Progenitor cell of endocrine pancreas (in vitro differentiated cells): ENCODE measurements at regions not wholly inside any gene's neighbourhood (a gene's known extent, or its start where the extent isn't known, plus 50 kb on each side); places are given as distances from the start of the nearest gene placed in this dataset.

Experiments
- DNase-seq: peaks from one replicate; pipeline ENCODE4 v3.0.0; 2021; ENCODE audit warnings: low spot score; ENCODE audit not compliant: unreplicated experiment
- H3K27ac Mint-ChIP-seq: 2 replicates; pipeline ENCODE4 v1.8.0; 2021; ENCODE audit warnings: mild to moderate bottlenecking, moderate library complexity, mixed read lengths
- H3K27me3 Mint-ChIP-seq: 2 replicates; pipeline ENCODE4 v1.8.0; 2021; ENCODE audit warnings: mixed read lengths
- H3K36me3 Mint-ChIP-seq: 2 replicates; pipeline ENCODE4 v1.8.0; 2022; ENCODE audit warnings: mixed read lengths; ENCODE audit not compliant: insufficient read depth
- H3K4me1 Mint-ChIP-seq: 2 replicates; pipeline ENCODE4 v1.8.0; 2021; ENCODE audit warnings: low read depth, mixed read lengths
- H3K4me3 Mint-ChIP-seq: 2 replicates; pipeline ENCODE4 v1.8.0; 2021; ENCODE audit warnings: low read depth, mild to moderate bottlenecking, moderate library complexity, mixed read lengths
- H3K9me3 Mint-ChIP-seq: 2 replicates; pipeline ENCODE4 v1.8.0; 2021; ENCODE audit warnings: low read depth, mixed read lengths
- TF ChIP-seq, protein P1 (sequence below): fragments of 200-600 bp; sonication (generic); IDR thresholded peaks from one replicate; pipeline ENCODE4 v1.5.0; 2021; ENCODE audit warnings: antibody characterized with exemption, mild to moderate bottlenecking; ENCODE audit not compliant: unreplicated experiment

GRCh38 chr15:35909414-35909813 is 363.4 kb upstream of the DPH6 start:
- DNase-seq = no peak
- no peaks in the 10 kb centered on the region for H3K27me3 Mint-ChIP-seq
- peaks cover 11% of the 10 kb centered on the region for H3K4me1 Mint-ChIP-seq
- H3K36me3 Mint-ChIP-seq = no peaks in the 10 kb centered on the region
- no peak overlapping the region for H3K27ac Mint-ChIP-seq
- no peak overlapping the region for H3K4me3 Mint-ChIP-seq
- TF ChIP-seq, protein P1, sequence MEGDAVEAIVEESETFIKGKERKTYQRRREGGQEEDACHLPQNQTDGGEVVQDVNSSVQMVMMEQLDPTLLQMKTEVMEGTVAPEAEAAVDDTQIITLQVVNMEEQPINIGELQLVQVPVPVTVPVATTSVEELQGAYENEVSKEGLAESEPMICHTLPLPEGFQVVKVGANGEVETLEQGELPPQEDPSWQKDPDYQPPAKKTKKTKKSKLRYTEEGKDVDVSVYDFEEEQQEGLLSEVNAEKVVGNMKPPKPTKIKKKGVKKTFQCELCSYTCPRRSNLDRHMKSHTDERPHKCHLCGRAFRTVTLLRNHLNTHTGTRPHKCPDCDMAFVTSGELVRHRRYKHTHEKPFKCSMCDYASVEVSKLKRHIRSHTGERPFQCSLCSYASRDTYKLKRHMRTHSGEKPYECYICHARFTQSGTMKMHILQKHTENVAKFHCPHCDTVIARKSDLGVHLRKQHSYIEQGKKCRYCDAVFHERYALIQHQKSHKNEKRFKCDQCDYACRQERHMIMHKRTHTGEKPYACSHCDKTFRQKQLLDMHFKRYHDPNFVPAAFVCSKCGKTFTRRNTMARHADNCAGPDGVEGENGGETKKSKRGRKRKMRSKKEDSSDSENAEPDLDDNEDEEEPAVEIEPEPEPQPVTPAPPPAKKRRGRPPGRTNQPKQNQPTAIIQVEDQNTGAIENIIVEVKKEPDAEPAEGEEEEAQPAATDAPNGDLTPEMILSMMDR = no peak
- no peaks in the 10 kb centered on the region for H3K9me3 Mint-ChIP-seq

DNA sequence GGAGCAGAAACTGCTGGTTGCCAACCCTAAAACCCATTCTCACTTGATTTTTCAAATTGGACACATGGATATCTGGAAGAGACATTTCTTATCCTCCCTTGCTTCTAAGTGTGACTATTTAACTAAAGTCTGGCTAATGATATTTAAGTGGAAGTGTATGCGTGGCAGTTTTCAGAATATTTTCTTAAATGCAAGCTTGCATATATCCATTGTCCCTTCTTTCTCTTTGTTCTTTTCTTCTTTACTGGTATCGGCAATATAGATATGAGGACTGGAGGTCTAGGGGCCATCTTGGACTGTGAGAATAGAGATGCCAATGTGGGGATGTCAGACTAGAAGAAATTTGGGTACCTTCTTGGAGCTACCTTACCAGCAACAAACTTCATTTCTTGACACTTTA is 364.3 kb upstream of the DPH6 start:
- H3K4me1 Mint-ChIP-seq = peaks cover 3% of the 10 kb centered on the region
- H3K36me3 Mint-ChIP-seq = no peaks in the 10 kb centered on the region
- H3K9me3 Mint-ChIP-seq = peaks cover 6% of the 10 kb centered on the region
- H3K27me3 Mint-ChIP-seq = no peaks in the 10 kb centered on the region
- no peak overlapping the region for H3K4me3 Mint-ChIP-seq
- no peak overlapping the region for H3K27ac Mint-ChIP-seq
- no peak for DNase-seq
- TF ChIP-seq, protein P1 = no peak

DNA sequence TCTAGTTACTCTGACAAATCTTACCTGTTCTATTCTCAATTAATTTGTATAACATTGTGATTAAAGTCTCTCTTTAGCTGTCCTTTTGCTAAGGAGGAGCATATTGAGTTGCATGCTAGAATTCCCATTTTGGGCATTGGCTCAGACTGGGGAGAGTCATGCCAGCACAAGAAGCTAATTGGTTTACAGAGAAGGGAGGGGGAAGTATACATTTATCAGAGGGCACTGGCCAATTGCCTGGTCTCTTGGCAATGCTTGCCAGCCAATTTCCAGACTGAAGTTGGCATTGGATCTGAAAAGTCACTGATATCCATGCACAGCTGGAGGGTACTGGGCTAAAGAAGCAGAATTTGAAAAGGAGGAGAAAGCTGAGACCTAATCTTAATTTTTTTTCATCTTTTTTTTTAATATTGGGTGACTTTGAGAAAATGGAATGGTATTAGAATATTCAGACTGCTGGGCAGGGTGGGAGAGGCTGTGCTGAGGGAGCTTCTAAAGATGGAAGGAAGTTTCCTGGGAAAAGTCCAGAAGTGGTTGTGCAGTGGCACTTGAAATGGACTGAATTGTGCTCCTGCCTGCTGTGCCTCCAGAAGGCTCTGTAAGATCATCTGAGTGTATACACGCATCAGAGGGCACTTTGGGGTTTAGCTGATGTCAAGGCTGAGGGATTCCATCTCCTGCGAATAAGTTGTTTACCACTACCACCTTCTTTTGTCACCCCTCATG is 365.2 kb upstream of the DPH6 start:
- DNase-seq = no peak
- Mint-ChIP-seq H3K4me3 (no peak overlapping the region), H3K9me3 (peaks cover 8% of the 10 kb centered on the region), H3K27me3 (no peaks in the 10 kb centered on the region), H3K4me1 (no peaks in the 10 kb centered on the region), H3K27ac (no peak overlapping the region), H3K36me3 (no peaks in the 10 kb centered on the region)
- TF ChIP-seq, protein P1 = no peak

GRCh38 chr15:35912196-35912595 is 366.2 kb upstream of the DPH6 start:
- Mint-ChIP-seq H3K4me3 (no peak overlapping the region), H3K9me3 (peaks cover 8% of the 10 kb centered on the region), H3K4me1 (no peaks in the 10 kb centered on the region), H3K36me3 (no peaks in the 10 kb centered on the region), H3K27ac (no peak overlapping the region), H3K27me3 (no peaks in the 10 kb centered on the region)
- TF ChIP-seq, protein P1 = no peak
- DNase-seq = no peak

DNA sequence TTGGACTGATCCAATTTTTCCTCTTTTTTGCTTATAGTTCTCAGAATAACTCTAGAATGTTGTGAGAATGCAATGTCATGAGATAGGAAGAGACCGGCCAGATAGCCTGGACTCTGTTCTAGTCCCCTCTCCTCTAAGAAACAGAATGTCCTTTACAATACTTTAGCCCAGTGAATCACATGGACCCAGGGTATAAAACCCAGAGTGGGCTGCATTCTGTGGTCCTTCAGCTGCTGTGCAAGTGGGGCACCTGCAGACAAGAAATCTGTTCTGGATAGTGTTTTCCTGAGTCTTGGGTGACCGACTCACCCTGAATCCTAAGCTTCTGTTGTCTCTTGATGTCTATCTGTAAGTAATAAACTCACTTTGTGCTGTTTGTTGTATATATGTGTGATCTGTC is 368.6 kb upstream of the DPH6 start:
- Mint-ChIP-seq H3K27me3 (no peaks in the 10 kb centered on the region), H3K36me3 (no peaks in the 10 kb centered on the region), H3K27ac (no peak overlapping the region), H3K4me3 (no peak overlapping the region), H3K4me1 (no peaks in the 10 kb centered on the region), H3K9me3 (peaks cover 8% of the 10 kb centered on the region)
- DNase-seq = no peak
- TF ChIP-seq, protein P1 = no peak
